Cardiac muscle cell (in vitro differentiated cells and primary cell): ENCODE measurements at regions not wholly inside any gene's neighbourhood (a gene's known extent, or its start where the extent isn't known, plus 50 kb on each side); places are given as distances from the start of the nearest gene placed in this dataset.
"Not testable (repeated sequence)": the region's sequence is repeated elsewhere in the genome, so short reads cannot be mapped to it uniquely, and the experiment has no call there.

Experiments used
- DNase-seq, 2 donors: peaks; one replicate each; pipeline versions ENCODE4 v3.0.0 to v3.0.0-alpha.2; 2010 to 2017; ENCODE audit warnings: low read depth in 1 of 2, low spot score in 1 of 2
- H3K27ac ChIP-seq: fragments of 200-600 bp; sonication (generic); 2 replicates; pipeline ENCODE4 v1.5.1; 2016
- H3K27me3 ChIP-seq: fragments of 200-600 bp; sonication (generic); 2 replicates; pipeline ENCODE4 v1.6.0; 2016; ENCODE audit warnings: control low read depth
- H3K36me3 ChIP-seq: fragments of 200-600 bp; sonication (generic); 2 replicates; pipeline ENCODE4 v1.5.1; 2016; ENCODE audit warnings: control low read depth
- H3K4me1 ChIP-seq: fragments of 200-600 bp; sonication (generic); 2 replicates; pipeline ENCODE4 v1.8.1; 2017; ENCODE audit warnings: low read depth, mild to moderate bottlenecking, mixed run types
- H3K4me3 ChIP-seq: fragments of 200-600 bp; sonication (generic); 2 replicates; pipeline ENCODE4 v1.5.1; 2016; ENCODE audit warnings: mild to moderate bottlenecking
- H3K9me3 ChIP-seq: fragments of 200-600 bp; sonication (generic); 2 replicates; pipeline ENCODE4 v1.5.1; 2017; ENCODE audit warnings: low read depth, mild to moderate bottlenecking, control low read depth
- TF ChIP-seq, protein P1 (sequence below): IDR thresholded peaks from 2 replicates; pipeline ENCODE4 v1.5.1; 2012; ENCODE audit warnings: low read depth, mild to moderate bottlenecking, low read length

DNA sequence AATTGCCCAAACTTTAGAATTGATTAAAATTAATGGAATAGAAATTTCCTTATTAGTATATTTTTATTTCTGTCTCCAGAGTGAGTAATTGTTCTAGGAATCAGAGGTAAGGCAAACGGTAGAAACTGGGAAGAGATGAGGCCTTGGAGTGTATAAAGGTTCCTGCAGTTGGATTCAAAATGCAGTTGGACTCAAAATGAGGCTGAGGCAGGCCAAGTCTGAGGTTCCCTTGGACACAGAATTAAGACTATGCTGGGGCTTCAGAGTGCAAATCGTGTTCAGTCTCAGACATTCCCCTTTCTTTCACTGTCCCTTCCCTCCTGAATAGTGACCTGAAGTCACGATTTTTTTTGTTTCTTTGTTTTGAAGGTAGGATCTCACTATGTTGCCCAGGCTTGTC lies 746.9 kb upstream of the NRXN1 start:
- TF ChIP-seq, protein P1, sequence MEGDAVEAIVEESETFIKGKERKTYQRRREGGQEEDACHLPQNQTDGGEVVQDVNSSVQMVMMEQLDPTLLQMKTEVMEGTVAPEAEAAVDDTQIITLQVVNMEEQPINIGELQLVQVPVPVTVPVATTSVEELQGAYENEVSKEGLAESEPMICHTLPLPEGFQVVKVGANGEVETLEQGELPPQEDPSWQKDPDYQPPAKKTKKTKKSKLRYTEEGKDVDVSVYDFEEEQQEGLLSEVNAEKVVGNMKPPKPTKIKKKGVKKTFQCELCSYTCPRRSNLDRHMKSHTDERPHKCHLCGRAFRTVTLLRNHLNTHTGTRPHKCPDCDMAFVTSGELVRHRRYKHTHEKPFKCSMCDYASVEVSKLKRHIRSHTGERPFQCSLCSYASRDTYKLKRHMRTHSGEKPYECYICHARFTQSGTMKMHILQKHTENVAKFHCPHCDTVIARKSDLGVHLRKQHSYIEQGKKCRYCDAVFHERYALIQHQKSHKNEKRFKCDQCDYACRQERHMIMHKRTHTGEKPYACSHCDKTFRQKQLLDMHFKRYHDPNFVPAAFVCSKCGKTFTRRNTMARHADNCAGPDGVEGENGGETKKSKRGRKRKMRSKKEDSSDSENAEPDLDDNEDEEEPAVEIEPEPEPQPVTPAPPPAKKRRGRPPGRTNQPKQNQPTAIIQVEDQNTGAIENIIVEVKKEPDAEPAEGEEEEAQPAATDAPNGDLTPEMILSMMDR = no peak

DNA sequence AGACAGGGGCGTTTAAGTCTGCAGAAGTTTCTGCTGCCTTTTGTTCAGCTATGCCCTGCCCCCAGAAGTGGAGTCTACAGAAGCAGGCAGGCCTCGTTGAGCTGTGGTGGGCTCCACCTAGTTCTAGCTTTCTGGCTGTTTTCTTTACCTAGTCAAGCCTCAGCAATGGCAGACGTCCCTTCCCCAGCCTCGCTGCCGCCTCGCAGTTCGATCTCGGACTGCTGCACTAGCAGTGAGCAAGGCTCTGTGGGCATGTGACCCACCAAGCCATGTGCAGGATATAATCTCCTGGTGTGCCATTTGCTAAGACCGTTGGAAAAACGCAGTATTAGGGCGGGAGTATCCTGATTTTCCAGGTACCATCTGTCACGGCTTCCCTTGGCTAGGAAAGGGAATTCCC lies 742.7 kb upstream of the NRXN1 start:
- H3K36me3 ChIP-seq, H3K4me3 ChIP-seq, H3K9me3 ChIP-seq, DNase-seq, H3K27me3 ChIP-seq, H3K4me1 ChIP-seq, H3K27ac ChIP-seq: not testable (repeated sequence)

More for the DNA sequence above, 746.9 kb upstream of the NRXN1 start:
- Histone ChIP-seq H3K4me3 (no peak overlapping the region), H3K9me3 (no peaks in the 10 kb centered on the region), H3K4me1 (peaks cover 21% of the 10 kb centered on the region), H3K36me3 (no peaks in the 10 kb centered on the region), H3K27me3 (no peaks in the 10 kb centered on the region), H3K27ac (no peak overlapping the region)
- no peak for DNase-seq

DNA sequence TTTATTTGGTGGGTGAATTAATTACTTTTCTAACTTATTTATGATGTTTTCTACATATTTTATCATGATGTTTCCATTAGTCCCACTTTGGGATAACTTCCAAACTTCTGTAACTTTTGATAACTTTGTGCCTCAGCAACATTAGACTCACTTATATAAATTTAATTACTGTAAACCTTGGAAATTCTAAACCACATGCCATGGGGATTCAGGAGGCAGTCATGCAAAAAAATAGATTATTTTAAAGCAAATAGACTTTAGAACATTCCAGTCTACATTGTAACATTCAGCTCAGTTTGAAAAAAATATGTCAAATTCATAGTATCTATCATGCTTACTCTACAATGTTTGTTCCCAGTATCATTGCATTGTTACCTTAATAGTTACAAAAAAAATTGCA lies 728.5 kb upstream of the NRXN1 start:
- Histone ChIP-seq H3K4me3 (no peak overlapping the region), H3K27ac (no peak overlapping the region), H3K4me1 (no peaks in the 10 kb centered on the region), H3K9me3 (no peaks in the 10 kb centered on the region), H3K36me3 (no peaks in the 10 kb centered on the region), H3K27me3 (no peaks in the 10 kb centered on the region)
- no peak for DNase-seq
- TF ChIP-seq, protein P1 = no peak

DNA sequence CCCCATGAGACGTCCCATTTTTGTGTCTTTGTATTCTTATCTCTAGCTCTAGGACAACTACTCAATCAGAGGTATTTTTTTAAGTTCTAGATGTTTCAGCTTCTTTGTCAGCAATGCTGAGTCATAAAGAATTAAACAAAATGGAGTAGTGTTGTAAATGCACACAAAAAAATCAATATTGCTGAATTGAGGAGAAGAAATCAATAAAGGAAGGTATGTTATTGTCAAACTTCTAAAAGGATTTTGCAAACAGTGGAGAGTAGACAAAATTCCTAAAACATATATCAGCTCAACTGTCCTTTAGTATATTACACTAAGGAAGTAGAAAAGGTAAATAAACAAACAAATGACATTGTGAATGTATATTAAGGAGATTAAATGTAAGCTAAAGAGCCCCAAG lies 726.1 kb upstream of the NRXN1 start:
- Histone ChIP-seq H3K4me1 (no peaks in the 10 kb centered on the region), H3K36me3 (no peaks in the 10 kb centered on the region), H3K27ac (no peak overlapping the region), H3K27me3 (no peaks in the 10 kb centered on the region), H3K4me3 (no peak overlapping the region), H3K9me3 (no peaks in the 10 kb centered on the region)
- no peak for DNase-seq
- TF ChIP-seq, protein P1 = no peak

DNA sequence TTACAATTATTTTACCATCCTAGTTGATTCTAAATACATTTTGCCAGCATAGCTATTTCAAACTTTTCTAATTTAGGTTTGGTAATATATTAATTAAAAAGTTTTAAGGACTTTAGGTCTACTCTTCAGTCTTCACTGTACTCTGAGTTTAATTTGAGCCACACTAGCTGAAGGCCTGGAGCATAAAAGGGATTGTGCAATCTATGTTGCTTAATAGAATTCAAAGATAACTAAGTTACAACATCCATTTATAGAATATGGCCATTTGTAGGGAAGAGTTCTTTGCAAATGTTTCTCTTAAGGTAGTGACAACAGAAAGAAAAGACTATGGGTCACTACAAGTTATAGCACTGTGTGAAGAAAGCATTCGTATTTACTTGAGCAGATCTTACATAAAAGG lies 702.2 kb upstream of the NRXN1 start:
- Histone ChIP-seq H3K4me1 (no peaks in the 10 kb centered on the region), H3K27ac (no peak overlapping the region), H3K27me3 (no peaks in the 10 kb centered on the region), H3K4me3 (no peak overlapping the region), H3K9me3 (no peaks in the 10 kb centered on the region), H3K36me3 (no peaks in the 10 kb centered on the region)
- TF ChIP-seq, protein P1 = no peak
- DNase-seq = peak in 1 of 2 donors; percentile 72

DNA sequence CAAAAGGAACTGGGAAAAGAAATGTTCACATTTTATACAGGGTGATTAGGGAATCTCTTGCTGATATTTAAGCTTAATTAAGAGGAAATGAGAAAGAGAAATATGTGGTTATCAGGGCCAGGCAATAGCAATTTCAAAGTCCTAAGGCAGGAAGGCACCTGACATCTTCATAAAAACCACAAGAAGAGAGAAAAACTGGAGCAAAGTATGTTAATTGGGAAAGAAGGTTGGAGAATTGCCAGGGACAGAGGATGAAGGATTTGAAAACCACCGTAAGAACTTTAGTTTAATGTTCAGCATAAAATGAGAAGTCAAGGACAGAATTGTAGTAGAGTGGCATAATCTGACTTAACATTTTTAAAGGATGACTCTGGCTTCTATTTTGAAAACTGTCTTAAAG lies 691.8 kb upstream of the NRXN1 start:
- peak in 1 of 2 donors; percentile 25 for DNase-seq
- no peaks in the 10 kb centered on the region for H3K36me3 ChIP-seq
- TF ChIP-seq, protein P1 = no peak
- no peaks in the 10 kb centered on the region for H3K9me3 ChIP-seq
- no peak overlapping the region for H3K27ac ChIP-seq
- no peaks in the 10 kb centered on the region for H3K4me1 ChIP-seq
- H3K4me3 ChIP-seq = no peak overlapping the region
- H3K27me3 ChIP-seq = no peaks in the 10 kb centered on the region
